Activated CD8-positive, alpha-beta memory T cell treated with anti-CD3 and anti-CD28 coated beads for 4 hours (primary cell): ENCODE measurements at regions not wholly inside any gene's neighbourhood (a gene's known extent, or its start where the extent isn't known, plus 50 kb on each side); places are given as distances from the start of the nearest gene placed in this dataset.

Experiments
- DNase-seq, 2 donors: peaks; one replicate each; pipeline ENCODE4 v3.0.0-alpha.2; 2020; ENCODE audit warnings: low read depth in 2 of 2

DNA sequence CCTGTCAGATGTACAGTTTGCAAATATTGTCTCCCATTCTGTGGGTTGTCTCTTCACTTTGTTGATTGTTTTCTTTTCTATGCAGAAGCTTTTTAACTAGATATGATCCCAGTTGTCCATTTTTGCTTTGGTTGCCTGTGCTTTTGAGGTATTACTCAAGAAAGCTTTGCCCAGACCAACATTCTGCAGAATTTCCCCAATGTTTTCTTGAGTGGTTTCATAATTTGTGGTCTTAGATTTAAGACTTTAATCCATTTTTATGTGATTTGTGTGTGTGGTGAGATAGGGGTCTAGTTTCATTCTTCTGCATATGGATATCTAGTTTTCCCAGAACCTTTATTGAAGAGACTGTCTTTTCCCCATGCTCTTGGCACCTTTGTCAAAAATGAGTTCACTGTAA is 116.9 kb downstream of the DUSP10 start:
- DNase-seq, result no peak

DNA sequence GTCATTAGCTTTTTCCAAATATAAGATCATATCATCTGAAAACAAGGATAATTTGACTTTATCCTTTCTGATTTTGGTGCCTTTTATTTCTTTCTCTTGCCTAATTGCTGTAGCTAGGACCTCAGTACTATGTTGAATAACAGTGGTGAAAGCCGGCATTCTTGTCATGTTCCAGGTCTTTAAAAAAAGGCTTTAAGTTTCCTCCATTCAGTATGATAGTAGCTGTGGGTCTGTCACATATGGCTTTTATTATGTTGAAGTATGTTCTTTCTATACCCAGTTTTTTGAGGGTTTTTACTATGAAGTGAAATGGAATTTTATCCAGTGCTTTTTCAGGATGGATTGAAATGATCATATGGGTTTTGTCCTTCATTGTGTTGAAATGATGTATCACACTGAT is 115.8 kb downstream of the DUSP10 start:
- no peak for DNase-seq

DNA sequence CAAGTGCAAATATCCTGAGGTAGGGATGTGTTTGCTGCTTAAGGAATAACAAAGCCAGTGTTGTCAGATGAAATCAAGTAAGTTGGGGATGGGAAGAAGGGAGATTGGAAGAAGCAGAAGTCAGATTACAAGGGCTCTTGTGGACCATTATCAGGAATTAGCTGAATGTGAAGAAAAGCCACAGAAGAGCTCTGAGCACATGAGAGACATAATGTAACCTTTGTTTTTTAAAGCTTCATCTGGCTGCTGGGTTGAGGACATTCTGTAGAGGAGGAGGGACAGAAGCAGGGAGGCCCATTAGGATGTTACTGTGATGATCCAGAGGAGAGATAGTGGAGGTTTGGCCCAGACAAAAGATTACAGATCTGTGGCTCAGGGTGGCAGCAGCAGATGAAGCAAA is 111.7 kb downstream of the DUSP10 start:
- no peak for DNase-seq

DNA sequence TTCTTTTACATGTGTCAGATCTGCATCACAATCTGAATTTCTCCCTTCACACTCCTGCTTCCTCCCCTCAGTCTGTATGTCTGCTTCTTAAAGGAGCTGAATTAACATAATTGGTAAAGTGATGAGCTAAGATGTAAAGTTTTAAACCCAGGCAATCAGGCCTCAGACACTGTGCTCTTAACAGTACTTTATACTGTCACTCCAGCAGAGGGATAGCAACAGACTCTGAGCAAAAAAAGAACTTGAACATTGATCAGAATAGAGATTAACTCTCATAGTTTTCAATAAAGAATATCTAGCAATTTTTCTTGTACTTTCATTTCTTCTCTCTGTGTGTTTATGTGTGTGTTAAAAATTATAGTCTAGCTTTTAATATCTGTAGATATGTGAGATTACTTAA is 110.3 kb downstream of the DUSP10 start:
- no peak for DNase-seq

DNA sequence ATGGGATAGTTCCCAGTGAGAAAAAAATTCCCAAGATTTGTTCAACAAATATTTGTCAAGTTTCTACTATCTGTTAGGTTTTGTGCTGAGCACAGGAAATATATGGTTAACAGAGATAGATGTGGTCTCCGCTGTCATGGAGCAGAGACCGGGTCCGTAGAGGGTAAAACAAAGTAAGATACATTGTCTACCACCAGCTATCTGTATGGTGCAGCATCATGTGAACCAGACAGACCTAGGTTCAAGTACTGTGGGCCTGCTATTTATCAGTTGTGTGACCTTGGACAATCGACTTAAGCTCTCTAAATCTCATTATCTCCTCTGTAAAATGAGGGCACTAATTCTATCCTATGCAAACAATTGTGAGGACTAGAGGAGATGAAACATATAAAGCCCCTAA is 109.8 kb downstream of the DUSP10 start:
- no peak for DNase-seq

DNA sequence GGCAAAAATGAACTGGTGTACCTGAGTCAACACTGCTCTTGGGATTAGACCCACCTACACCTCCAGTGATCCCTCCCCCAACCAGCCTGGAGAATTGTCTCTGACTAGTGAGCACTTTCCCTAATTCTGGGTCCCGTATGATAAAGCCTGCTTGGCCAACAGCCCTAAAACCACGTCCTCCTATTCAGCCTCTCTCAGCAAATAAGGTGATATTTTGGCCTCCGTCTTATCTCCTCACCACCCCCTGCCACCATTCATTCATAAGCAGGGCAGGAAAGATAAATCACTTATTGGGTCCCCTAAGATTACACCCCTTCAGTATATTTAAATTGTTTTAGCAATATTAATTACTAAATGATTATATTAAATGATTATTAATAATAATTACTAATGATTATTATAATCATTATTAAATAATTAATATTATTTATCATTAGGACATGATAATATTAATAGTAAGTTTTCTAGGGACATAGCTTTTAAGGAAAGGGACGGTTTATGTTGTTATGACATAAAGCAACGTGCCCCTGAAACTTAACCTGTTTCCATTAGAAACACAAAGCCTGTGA is 108.0 kb downstream of the DUSP10 start:
- DNase-seq, result no peak

DNA sequence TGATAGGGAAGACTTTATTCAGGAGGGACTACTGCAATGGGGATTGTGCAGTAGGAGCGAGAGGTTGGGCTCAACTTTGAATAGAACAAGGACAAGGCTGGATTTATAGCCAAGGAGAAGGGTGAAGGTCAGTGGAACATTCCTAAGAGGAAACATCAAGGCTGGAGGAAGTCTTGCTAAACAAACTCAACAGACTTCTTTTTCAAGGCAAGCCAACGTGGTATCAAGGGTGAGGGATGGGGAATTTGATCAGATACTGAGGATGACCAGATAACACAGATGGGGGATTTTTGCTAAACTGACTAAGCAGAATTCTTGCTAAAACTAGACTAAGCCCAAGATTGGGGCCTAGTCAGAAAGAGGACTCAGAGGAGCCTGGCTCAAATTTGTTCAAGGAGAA is 107.3 kb downstream of the DUSP10 start:
- DNase-seq, result no peak

DNA sequence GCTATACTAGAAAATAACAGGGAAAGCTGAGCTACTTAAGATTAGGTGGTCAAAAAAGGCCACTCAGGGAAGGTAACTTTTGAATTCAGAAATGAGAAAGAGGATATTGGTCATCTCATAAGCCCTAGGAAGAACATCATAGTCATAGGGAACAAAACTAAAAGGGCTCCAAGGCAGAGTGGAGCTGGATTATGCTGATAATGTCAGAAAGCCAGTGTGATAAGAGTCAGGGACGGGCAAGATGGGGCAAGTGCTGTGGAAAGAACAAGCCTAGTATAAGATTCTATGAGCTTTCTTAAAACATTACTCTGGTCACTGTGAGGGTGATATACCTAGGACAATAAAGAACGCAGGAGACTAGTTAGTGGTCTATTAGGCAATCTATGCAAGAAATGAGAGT is 106.6 kb downstream of the DUSP10 start:
- DNase-seq, result no peak

DNA sequence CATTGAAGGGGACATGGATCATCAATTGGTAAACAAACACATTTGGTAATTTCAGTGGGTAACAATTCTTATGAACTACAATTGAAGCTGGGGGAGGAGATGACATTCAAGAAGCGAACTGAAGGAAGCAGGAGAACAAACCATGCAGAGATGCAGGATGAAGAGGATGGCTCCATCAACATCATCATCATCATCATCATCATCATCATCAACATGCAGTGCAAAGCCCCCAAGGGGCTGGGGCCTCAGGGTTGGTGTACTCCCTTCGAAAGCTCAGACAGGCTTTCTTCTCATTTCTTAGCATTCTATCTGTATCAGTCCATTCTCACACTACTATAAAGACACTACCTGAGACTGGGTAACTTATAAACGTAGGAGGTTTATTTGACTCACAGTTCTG is 105.8 kb downstream of the DUSP10 start:
- no peak for DNase-seq

DNA sequence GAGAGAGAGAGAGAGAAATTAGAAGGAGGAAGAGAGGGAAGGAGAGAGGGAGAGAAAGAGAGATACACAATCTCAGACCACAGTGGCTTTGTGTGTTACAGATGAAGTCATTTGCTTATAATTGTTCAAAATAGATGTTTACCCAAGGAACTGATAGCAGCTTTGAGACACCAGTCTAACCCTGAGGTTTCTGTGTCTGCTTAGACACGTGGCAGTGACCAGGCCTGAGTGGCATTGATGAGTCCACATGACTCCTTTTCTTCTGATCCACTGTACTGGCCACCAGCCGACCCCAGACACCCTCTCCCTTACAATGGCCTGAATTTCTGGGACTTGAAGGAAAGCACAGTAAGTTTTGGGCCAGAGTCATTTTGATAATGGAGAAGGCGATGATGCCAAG is 104.9 kb downstream of the DUSP10 start:
- DNase-seq, result no peak

DNA sequence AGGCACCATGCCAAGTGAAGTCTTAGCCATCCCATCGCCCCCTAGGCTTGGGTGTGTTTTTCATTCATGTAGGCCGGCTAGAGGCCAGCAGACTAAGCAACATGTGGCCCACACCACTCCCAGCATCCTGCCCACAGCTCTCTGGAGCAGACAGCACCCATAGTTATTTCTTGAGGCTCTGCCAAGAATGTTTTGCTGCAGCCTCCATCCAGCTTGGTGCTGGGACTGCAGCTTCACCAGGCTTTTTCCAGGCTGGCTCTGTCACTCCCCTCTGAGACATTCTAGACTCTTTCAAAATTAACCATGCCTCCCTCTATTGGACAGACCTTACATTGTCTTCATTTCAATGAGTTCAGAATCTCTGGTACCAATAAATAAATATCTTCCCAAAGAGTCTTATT is 104.2 kb downstream of the DUSP10 start:
- no peak for DNase-seq

DNA sequence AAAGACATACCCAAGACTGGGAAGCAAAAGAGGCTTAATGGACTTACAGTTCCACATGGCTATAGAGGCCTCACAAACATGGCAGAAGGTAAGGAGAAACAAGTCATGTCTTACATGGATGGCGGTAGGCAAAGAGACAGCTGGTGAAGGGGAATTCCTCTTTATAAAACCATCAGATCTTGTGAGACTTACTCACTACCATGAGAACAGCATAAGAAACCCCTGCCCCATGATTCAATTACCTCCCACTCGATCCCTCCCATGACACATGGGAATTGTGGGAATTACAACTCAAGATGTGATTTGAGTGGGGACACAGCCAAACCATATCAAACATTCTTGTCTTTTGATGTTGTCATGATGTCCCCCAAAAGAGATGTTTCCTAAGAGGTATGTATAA is 103.3 kb downstream of the DUSP10 start:
- no peak for DNase-seq

DNA sequence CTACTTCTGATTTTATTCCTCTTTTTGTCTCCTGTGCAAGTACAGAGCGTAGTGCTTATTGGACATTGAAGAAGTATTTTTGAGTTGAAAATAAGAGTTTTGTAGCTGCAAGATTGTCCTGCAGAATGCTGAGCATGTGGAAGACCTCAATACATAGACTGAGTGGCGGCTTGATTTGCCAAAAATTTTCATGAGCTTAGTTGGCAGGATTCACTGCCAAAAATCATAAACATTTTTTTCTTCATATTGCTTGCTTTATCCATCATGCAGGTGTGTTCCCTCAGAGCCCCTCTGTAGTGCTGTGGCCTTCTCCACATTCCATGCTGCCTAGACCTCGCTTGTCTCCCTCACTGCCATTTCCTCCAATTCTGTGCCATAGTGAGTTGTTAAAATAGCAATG is 100.1 kb downstream of the DUSP10 start:
- DNase-seq, result no peak

DNA sequence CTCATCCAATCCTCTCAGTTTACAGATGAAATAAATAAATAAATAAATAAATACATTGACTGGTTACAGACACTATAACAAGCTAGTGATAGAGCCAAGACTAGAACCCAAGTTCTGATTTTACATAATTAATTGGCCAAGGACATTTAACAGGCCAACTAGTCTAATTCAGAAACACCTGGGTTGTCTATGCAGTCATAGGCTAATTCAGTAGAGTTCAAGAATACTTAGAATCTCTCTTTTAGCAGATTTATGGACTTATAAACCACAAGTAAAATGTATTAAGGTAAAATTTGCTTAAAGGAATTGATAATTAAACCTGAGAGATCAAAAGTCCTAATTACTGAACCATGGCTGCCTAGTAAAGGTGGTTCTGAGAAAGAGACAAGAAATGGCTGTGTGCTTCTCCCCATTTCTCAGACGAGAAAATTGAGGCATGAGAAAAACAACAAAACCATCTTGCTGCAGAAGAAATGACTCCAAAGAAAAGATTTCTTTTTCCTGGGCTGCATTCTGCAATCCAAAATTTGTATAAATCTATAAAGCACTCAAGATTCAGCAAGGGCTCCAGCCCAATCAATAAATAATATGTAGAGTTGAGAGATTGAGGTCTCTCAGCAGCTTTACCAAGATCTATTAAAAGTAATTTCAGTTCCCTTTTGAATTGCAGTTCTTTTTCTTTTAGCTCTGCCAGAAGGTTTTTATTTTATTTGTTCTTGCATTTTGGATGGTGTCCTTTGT is 98.3 kb downstream of the DUSP10 start:
- no peak for DNase-seq

DNA sequence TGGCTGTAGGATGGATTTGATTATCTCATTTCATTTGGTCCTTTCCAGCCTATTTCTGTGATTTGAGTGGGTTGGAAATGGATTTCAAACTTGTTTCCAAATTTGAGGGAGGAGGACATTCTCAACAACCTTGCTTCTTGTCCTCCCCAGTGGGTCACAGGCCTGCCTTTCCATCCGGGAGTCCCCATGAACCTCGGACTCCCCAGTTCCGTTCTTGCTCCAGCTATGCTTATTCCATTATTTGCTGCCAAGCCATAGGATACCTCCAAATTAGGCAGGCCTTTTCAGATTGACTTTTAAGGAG is 97.8 kb downstream of the DUSP10 start:
- no peak for DNase-seq

DNA sequence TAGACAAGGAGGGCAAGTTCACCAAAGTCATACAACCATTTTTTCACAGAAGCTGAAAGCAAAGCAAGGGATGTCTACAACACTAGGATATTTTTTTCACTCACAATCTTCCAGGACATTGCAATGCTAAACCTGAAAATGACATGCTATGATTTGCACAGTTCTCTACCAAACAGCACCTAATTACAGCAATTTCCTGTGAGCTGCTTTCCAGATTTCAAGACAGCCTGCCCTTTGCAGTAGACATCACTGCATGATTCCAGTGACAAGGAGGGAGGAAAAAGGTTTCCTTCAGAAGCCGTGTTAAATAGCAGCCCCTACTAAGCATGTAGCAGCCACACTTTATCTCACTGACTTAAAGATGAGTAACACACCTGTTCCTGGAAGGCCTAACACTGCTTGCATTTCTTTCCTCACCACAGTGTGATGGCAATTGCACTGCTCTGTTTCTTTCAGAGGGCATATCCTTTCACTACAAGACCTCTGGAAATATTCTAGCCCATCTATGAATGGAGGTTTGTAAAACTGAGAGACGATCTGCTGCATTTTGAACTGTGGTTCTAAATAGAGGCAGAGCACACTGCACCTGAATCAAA is 97.1 kb downstream of the DUSP10 start:
- DNase-seq, result no peak

DNA sequence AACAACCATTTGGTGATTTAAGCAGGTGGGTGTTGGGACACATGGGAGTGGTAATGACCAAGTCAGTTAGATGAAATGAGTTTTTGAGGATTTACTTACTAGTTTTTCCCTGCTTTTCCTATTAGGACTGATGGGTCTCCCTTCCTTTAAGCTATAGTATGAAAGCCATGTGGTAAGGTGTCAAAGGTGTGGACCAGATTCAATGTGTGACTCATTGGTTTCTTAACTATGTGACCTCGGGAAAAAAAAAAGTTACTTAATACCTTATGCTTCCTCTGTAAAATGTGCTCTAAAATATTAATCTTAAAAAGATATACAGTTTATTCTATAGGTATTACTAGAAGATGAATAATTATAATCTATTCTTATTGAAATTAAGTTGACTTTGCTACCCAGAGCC is 93.7 kb downstream of the DUSP10 start:
- DNase-seq, result no peak
